Esophagus muscularis mucosa (tissue), 4 donors: ENCODE measurements at regions not wholly inside any gene's neighbourhood (a gene's known extent, or its start where the extent isn't known, plus 50 kb on each side); places are given as distances from the start of the nearest gene placed in this dataset.
A peak's percentile ranks its signal among the peaks of the same experiment; 100 is the strongest.

Source experiments
- DNase-seq: peaks from one replicate; pipeline ENCODE4 v3.0.0-alpha.2; 2017; ENCODE audit errors: extremely low spot score
- H3K27ac ChIP-seq, 4 donors: fragments of 200-600 bp; sonication (generic); replicated peaks in 1 of 4; 1 replicate in 3 of 4; 2 replicates in 1 of 4; pipeline ENCODE4 v1.5.1; 2016 to 2019; ENCODE audit warnings: mild to moderate bottlenecking in 1 of 4
- H3K27me3 ChIP-seq, 4 donors: fragments of 200-600 bp; sonication (generic); one replicate each; pipeline versions ENCODE4 v1.5.1 to v1.6.0; 2016 to 2019
- H3K36me3 ChIP-seq, 4 donors: fragments of 200-600 bp; sonication (generic); one replicate each; pipeline ENCODE4 v1.5.1; 2016 to 2019
- H3K4me1 ChIP-seq, 4 donors: fragments of 200-600 bp; sonication (generic); one replicate each; pipeline ENCODE4 v1.5.1; 2016 to 2019
- H3K4me3 ChIP-seq, 4 donors: fragments of 200-600 bp; sonication (generic); 1 replicate in 2 of 4; 2 replicates in 2 of 4; pipeline ENCODE4 v1.5.1; 2016 to 2019; ENCODE audit warnings: mild to moderate bottlenecking in 4 of 4, moderate library complexity in 1 of 4
- H3K9me3 ChIP-seq, 4 donors: fragments of 200-600 bp; sonication (generic); 1 replicate in 3 of 4; 2 replicates in 1 of 4; pipeline ENCODE4 v1.5.1; 2016 to 2019
- CTCF ChIP-seq, 3 experiments: fragments of 200-600 bp in 2 of 3; fragments of 450-650 bp in 1 of 3; sonication (generic) in 2 of 3; IDR thresholded peaks; one replicate each; pipeline ENCODE4 v1.5.1; 2017 to 2019; ENCODE audit warnings: antibody characterized with exemption in 3 of 3, mild to moderate bottlenecking in 2 of 3, moderate library complexity in 1 of 3
- EP300 ChIP-seq: sonication (generic); formaldehyde crosslinking; IDR thresholded peaks from one replicate; pipeline ENCODE4 v1.6.1; 2017; ENCODE audit warnings: antibody characterized with exemption
- POLR2A ChIP-seq: fragments of 450-650 bp; IDR thresholded peaks from one replicate; pipeline ENCODE4 v1.6.1; 2017; ENCODE audit warnings: antibody characterized with exemption, moderate library complexity, mild to moderate bottlenecking, low read depth
- POLR2AphosphoS5 ChIP-seq, 2 donors: sonication (generic); formaldehyde crosslinking; IDR thresholded peaks; one replicate each; pipeline ENCODE4 v1.6.1; 2017; ENCODE audit warnings: antibody characterized with exemption in 2 of 2
- WGBS: methylation state at CpG from one replicate; pipeline ENCODE4 v1.1.5; 2018; 5-methylcytosine and 5-hydroxymethylcytosine counted together
- intact Hi-C: fragments of 100-400 bp; cut with DNase I; formaldehyde crosslinking; loops from one replicate; pipeline ENCODE4 v1.15.1; 2023

- H3K27ac ChIP-seq = no peak overlapping the region
Observed at GRCh38 chr11:32288276-32288675, 147.1 kb downstream of the WT1 start.

GRCh38 chr11:32289701-32290100 is 145.6 kb downstream of the WT1 start:
- Histone ChIP-seq H3K36me3 (no peaks in the 10 kb centered on the region), H3K27me3 (no peaks in the 10 kb centered on the region), H3K4me1 (no peaks in the 10 kb centered on the region), H3K9me3 (peaks cover 0 to 5% (median 0%) of the 10 kb centered on the region in 4 donors), H3K27ac (no peak overlapping the region), H3K4me3 (no peak overlapping the region)
- no peak for TF ChIP-seq POLR2AphosphoS5 (IDR thresholded peaks at IDR 0.05)
- no peak for TF ChIP-seq POLR2A
- no peak for TF ChIP-seq CTCF (IDR thresholded peaks at IDR 0.05)
- no peak for TF ChIP-seq EP300
- DNase-seq = no peak
- intact Hi-C loops = no loop called here
- WGBS = 92% methylated on average over 5 of the region's 5 CpGs

More at GRCh38 chr11:32288276-32288675, 147.1 kb downstream of the WT1 start:
- DNase-seq = no peak
- peaks cover 0 to 9% (median 3%) of the 10 kb centered on the region in 4 donors for H3K9me3 ChIP-seq
- no peaks in the 10 kb centered on the region for H3K27me3 ChIP-seq
- H3K36me3 ChIP-seq = no peaks in the 10 kb centered on the region
- no peak for TF ChIP-seq POLR2A
- TF ChIP-seq EP300 = no peak
- no peak for TF ChIP-seq POLR2AphosphoS5 (IDR thresholded peaks at IDR 0.05)
- TF ChIP-seq CTCF (IDR thresholded peaks at IDR 0.05) = no peak
- H3K4me1 ChIP-seq = no peaks in the 10 kb centered on the region
- WGBS = 36% methylated on average over 1 of the region's 1 CpG
- intact Hi-C loops = no loop called here
- H3K4me3 ChIP-seq = no peak overlapping the region

- no peak overlapping the region for H3K4me3 ChIP-seq
- TF ChIP-seq POLR2AphosphoS5 (IDR thresholded peaks at IDR 0.05) (no peak), CTCF (IDR thresholded peaks at IDR 0.05) (no peak), POLR2A (no peak), EP300 (no peak)
- H3K27me3 ChIP-seq = no peaks in the 10 kb centered on the region
- intact Hi-C loops = no loop called here
- peaks cover 0 to 5% (median 0%) of the 10 kb centered on the region in 4 donors for H3K9me3 ChIP-seq
- no peak overlapping the region for H3K27ac ChIP-seq
- no peaks in the 10 kb centered on the region for H3K36me3 ChIP-seq
- DNase-seq = no peak
- no peaks in the 10 kb centered on the region for H3K4me1 ChIP-seq
- 74% methylated on average over 3 of the region's 3 CpGs for WGBS
Observed at GRCh38 chr11:32290783-32291182, 144.6 kb downstream of the WT1 start.

GRCh38 chr11:32297611-32298011 is 137.7 kb downstream of the WT1 start:
- no peak for DNase-seq
- TF ChIP-seq CTCF (IDR thresholded peaks at IDR 0.05) (peak in 2 of 3 experiments; percentile 8 to 12), POLR2A (no peak)
- Histone ChIP-seq H3K4me1 (no peaks in the 10 kb centered on the region), H3K9me3 (peaks cover 0 to 5% (median 0%) of the 10 kb centered on the region in 4 donors), H3K27ac (no peak overlapping the region), H3K27me3 (no peaks in the 10 kb centered on the region), H3K4me3 (no peak overlapping the region), H3K36me3 (no peaks in the 10 kb centered on the region)
- WGBS = 34% methylated on average over 4 of the region's 4 CpGs
- intact Hi-C loops = no loop called here

GRCh38 chr11:32302826-32303225 is 132.5 kb downstream of the WT1 start:
- Histone ChIP-seq H3K27me3 (no peaks in the 10 kb centered on the region), H3K9me3 (no peaks in the 10 kb centered on the region), H3K4me1 (no peaks in the 10 kb centered on the region), H3K36me3 (no peaks in the 10 kb centered on the region), H3K4me3 (no peak overlapping the region), H3K27ac (no peak overlapping the region)
- DNase-seq = no peak
- 85% methylated on average over 4 of the region's 4 CpGs for WGBS
- intact Hi-C loops = no loop called here
- no peak for TF ChIP-seq EP300
- no peak for TF ChIP-seq POLR2AphosphoS5 (IDR thresholded peaks at IDR 0.05)
- TF ChIP-seq POLR2A = no peak
- TF ChIP-seq CTCF (IDR thresholded peaks at IDR 0.05) = no peak
